GM18519 (cell line): ENCODE measurements at regions not wholly inside any gene's neighbourhood (a gene's known extent, or its start where the extent isn't known, plus 50 kb on each side); places are given as distances from the start of the nearest gene placed in this dataset.
"Not testable (repeated sequence)": the region's sequence is repeated elsewhere in the genome, so short reads cannot be mapped to it uniquely, and the experiment has no call there.

Experiments
- ATAC-seq: cut with Tn5 transposase; IDR thresholded peaks from one replicate; pipeline ENCODE4 v1.9.1; 2021; ENCODE audit warnings: mild to moderate bottlenecking, moderate library complexity; ENCODE audit not compliant: unreplicated experiment, low FRiP score

- ATAC-seq, result no peak
Observed at GRCh38 chr2:182593394-182593975, 122.6 kb upstream of the DNAJC10 start.

GRCh38 chr2:182594286-182594685 lies 121.8 kb upstream of the DNAJC10 start:
- ATAC-seq, result no peak

DNA sequence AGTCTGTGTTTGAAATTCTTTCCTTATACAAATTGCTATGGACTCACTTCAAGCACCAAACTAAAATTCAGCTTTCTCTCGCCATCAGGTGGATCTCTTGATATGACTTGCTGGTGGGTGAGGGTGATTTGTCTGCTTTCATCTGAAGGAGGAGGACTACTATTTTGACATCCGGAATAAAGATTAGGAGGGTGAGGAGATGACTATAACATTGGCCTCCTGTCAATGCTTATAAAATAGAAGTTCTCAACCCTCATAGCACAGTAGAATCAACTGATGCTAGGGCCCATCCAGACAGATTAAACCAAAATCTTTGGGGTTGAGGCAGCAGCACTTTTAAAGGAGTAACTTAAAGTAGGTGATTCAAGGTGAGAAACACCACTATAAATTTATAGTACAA lies 120.4 kb upstream of the DNAJC10 start:
- ATAC-seq, result no peak

- ATAC-seq, result no peak
Observed at GRCh38 chr2:182597570-182598295, 118.3 kb upstream of the DNAJC10 start.

GRCh38 chr2:182598626-182599025 lies 117.4 kb upstream of the DNAJC10 start:
- ATAC-seq, result no peak

- ATAC-seq, result no peak
Observed at GRCh38 chr2:182605166-182605565, 110.9 kb upstream of the DNAJC10 start.

DNA sequence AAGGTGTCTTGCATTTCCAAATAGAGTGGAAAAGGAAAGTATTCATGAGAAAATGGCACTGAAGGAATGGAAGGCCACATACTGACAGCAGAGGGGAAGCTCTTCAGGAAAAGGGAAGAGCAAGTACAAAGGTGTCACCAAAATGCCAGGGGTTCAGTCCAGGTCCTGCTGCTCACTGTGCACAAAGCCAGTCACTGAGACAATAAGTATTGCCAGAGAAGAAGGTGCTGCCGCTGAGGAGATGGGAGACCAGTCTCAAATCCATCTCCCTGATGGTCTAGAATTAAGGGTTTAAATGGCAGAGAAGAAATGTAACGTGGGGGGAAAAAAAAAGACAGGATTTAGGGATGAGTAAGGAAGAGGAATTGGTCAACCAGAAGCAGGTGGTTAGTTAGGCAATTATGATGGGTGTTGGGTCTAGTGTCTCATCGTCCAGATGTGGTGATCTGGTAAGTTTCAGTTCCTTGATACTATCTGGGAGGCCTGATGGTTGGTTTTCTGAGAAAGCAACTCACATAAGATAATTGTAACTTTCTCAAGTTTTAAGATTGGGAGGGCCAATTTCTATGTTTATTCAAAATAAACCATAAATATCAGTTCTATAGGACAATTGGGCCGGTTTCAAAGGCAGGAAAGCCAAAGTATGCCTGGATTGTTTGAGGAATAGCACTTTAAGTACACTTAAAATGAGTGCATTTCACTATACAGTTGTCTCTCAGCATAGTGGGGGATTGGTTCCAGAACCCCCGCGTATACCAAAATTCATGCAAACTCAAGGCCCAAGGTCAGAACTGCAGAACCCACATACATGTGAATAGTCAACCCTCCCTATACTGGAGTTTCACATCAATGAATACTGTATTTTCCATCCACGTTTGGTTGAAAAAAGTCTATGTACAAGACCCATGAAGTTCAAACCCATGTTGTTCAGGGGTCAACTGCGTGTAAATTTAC lies 109.1 kb upstream of the DNAJC10 start:
- ATAC-seq, result no peak

DNA sequence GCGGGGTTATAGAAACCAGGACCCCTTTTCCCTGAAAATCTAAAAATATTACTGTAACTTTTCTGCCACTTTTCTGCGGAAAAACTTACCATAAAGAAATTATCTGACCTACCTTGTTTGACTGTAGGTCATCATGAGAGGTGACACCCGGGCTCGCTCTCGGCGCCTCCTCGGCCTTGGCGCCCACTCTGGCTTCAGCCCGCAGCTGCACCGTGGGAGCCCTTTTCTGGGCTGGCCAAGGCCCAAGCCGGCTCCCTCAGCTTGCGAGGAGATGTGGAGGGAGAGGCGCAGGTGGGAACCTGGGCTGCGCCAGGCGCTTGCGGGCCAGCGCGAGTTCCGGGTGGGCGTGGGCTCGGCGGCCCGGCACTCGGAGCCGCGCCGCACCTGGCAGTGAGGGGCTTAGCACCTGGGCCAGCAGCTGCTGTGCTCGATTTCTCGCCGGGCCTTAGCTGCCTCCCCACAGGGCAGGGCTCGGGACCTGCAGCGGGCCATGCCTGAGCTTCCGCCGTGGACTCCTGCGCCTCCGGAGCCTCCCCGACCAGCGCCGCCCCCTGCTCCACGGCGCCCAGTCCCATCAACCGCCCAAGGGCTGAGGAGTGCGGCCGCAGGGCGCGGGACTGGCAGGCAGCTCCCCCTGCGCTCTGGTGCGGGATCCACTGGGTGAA lies 107.7 kb upstream of the DNAJC10 start:
- no peak for ATAC-seq

- not testable (repeated sequence) for ATAC-seq
Observed at GRCh38 chr2:182609005-182609404, 107.1 kb upstream of the DNAJC10 start.

DNA sequence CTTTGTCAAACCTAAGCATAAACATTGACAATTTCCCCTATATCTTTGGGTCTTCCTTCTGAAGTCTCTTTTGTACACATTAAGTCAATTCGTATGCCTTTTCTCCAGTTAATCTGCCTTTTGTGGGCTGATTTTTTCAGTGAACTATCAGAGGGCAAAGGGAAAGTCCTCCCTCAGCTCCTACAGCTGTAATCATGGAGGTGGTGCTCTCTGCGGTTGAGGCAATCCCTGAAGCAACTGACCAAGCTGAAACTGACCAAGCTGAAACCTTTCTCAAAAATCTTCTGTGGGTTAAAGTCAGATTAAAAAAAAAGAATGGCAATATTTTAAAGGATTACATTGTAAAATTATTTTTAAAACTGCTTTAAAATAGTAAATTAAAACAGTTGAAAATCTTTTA lies 105.8 kb upstream of the DNAJC10 start:
- ATAC-seq, result no peak

DNA sequence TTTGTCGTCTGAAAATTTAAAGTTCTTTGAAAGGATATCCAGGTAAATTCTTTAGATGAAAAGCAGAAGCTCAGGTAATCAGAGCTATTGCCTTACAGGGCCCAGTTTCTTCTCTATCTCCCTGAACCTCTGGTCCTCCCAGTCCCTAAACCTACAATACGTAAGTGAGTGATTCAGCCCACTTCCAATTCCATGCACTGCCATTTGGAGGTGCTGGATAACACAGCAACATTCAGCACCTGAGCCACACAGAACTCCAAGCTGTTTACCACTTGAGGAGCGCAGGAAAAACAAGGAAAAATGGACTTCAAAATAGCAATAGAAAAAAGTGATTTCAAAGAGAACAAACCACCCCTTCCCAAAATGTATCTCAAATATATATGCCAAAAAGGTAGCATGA lies 105.0 kb upstream of the DNAJC10 start:
- no peak for ATAC-seq

DNA sequence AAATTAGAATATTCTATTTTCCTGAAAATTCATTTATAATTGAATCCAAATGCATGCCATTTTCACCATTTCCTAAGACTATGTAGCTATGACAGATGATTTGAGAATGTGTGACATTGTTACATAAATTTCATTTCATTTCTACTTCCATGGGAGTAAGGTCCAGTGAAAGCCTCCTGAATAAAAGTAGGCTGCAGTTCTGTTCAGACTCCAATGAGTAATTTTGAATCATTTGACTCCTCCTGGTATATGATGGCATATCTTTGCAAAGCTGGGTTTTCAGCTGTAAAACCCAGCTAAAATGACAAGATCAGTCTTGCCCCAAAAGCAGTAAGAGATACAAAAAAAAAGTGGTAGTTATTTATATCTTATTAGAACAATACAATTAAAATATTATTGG lies 101.0 kb upstream of the DNAJC10 start:
- no peak for ATAC-seq

DNA sequence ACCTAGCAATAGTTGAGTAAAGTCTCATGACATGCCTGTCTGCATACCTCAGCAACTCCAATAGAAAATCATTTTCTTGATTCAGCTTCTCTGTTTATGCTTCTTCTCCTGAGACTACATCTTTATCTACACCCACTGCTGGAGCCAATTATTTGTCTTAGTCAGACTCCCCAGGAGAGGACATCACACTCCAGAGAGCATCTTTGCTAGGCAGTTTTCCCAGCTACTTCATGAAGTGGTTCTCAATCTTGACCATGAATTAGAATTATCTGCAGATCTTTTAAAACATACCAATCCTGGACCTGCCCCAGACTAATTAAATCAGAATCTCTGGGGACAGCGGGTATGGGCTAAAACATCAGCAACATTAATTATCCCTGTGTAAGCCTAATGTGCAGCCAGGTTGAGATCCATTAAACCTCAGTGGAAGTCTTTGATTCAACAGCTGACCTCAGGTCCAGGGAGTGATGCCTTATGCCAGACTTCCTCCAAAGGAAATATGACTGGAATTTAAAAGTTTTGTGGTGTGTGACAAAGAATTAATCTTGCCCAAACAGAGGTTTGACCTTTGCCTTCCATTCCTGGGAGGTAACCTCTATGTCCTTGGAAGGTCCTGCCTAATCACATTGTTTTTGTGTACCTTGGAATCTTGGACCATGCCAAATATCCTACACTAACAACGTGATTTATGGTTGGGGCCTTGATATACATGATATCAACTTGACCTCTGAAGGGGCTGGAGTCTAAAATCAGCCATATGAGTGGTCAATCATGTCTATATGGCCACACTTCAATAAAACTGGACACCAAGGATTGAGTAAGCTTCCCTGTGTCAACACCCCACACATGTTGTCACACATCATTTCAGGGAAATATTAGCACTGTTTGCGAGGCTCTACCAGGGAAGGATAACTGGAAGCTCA lies 99.3 kb upstream of the DNAJC10 start:
- no peak for ATAC-seq

DNA sequence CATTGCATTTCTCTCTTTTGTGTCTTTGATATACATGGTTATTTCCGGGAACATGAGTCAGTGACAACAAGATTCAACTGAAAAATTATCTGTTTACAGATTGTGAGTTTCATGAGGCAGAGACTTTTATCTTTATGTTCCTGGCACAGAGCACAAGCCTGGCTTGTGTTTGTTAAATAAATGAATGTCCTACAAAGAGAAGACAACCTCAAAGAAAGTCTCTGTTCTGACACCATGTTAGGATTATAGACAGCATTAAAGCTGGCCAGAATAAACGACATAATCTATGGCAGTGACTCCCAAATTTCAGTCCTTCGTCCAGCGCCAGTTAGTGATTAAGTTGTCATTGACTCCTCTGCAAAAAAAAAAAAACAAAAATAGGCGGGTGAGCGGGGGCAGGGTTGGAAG lies 97.4 kb upstream of the DNAJC10 start:
- ATAC-seq, result no peak

- no peak for ATAC-seq
Observed at GRCh38 chr2:182619276-182619675, 96.8 kb upstream of the DNAJC10 start.

GRCh38 chr2:182621191-182621590 lies 94.9 kb upstream of the DNAJC10 start:
- no peak for ATAC-seq

DNA sequence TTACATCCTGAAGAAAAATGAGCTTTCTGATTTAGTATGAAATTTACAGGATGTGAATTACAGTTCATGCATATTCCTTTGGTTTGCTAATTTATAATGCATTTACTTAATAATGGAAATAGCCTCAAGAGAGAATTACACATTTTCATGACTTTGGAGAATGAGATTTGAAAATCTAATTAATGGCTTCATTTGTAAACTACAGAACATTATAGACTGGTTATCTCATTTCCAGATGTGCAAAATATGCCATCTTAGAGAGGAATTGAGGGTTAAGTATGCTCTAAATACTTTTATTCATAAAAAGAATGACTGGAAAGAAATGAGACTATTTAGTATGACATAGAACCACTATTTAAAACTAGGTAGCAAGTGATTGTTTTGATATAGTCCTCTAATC lies 94.2 kb upstream of the DNAJC10 start:
- no peak for ATAC-seq

GRCh38 chr2:182622231-182622630 lies 93.8 kb upstream of the DNAJC10 start:
- no peak for ATAC-seq

DNA sequence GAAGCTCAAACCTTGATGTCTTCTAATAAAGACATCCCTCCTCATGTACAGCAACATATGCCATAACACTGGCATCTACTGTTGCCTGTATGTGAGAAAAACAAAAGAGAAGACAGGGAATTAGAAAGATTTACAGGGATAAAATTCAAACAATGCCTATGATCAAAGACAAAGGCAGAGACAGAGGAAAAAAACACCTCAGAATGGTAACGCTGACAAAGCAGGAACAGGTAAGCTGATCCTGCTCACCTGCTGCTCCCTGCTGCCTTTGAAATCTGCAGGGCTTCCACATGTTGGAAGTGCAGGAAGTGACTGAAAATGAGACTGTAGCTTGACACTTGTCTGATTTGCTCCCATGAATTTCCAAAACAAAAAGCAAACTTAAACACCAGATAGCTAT lies 90.2 kb upstream of the DNAJC10 start:
- no peak for ATAC-seq

GRCh38 chr2:182628916-182629315 lies 87.1 kb upstream of the DNAJC10 start:
- no peak for ATAC-seq
